Endothelial cell of umbilical vein (primary cell): ENCODE measurements at regions not wholly inside any gene's neighbourhood (a gene's known extent, or its start where the extent isn't known, plus 50 kb on each side); places are given as distances from the start of the nearest gene placed in this dataset.

Experiments used
- BruUV-seq: library from RNA; stranded (reverse); fragments of 400-500 nt; replicated peaks from 2 replicates; lab custom pipeline; 2021; lab: Mats Ljungman, UMichigan
- CTCF ChIA-PET: fragments of 300-600, 350-600 bp; sonication (Branson Sonifier 250); formaldehyde crosslinking; loops from one replicate; lab custom pipeline; 2021; ENCODE audit warnings: antibody characterized with exemption, inconsistent platforms; lab: Charles Lee
- POLR2A ChIA-PET: fragments of 300-600, 350-600 bp; sonication (Branson Sonifier 250); formaldehyde crosslinking; loops from one replicate; lab custom pipeline; 2021; ENCODE audit warnings: antibody characterized with exemption, inconsistent platforms; lab: Charles Lee
- DNase-seq: peaks from one replicate; pipeline ENCODE4 v3.0.0-alpha.2; 2011; ENCODE audit warnings: low read depth, low spot score
- FAIRE-seq: peaks from 2 replicates; lab custom pipeline; 2011; peaks lifted over from hg19 to GRCh38; lab: Jason Lieb, UNC
- H2AFZ ChIP-seq: 2 replicates; pipeline ENCODE4 v1.6.0; 2012; ENCODE audit warnings: low read depth, low read length, control low read depth, inconsistent platforms
- H3K27ac ChIP-seq: 2 replicates; pipeline ENCODE4 v1.5.1; 2011; ENCODE audit warnings: low read depth, mild to moderate bottlenecking, control low read depth, low read length, moderate library complexity; ENCODE audit not compliant: insufficient read depth
- H3K27me3 ChIP-seq, 2 experiments: 2 replicates each; pipeline versions ENCODE4 v1.6.0 to v1.6.1; 2011; ENCODE audit warnings: low read length in 2 of 2, mixed read lengths in 1 of 2; ENCODE audit not compliant: control insufficient read depth in 2 of 2, insufficient read depth in 2 of 2
- H3K36me3 ChIP-seq, 2 experiments: 2 replicates in 1 of 2; 3 replicates in 1 of 2; pipeline ENCODE4 v1.5.1; 2011; ENCODE audit warnings: low read length in 2 of 2, mild to moderate bottlenecking in 1 of 2, moderate library complexity in 1 of 2; ENCODE audit not compliant: control insufficient read depth in 2 of 2, insufficient read depth in 2 of 2; ENCODE audit errors: extremely low read depth in 1 of 2
- H3K4me1 ChIP-seq: 3 replicates; pipeline ENCODE4 v1.5.1; 2011; ENCODE audit warnings: mild to moderate bottlenecking, low read length; ENCODE audit not compliant: control insufficient read depth, insufficient read depth; ENCODE audit errors: extremely low read depth
- H3K4me2 ChIP-seq: 2 replicates; pipeline ENCODE4 v1.6.1; 2011; ENCODE audit warnings: low read length, control low read depth, mixed read lengths; ENCODE audit not compliant: insufficient read depth
- H3K4me3 ChIP-seq, 3 experiments: fragments of 200-600 bp in 1 of 3; sonication (generic), shearing (Covaris generic) in 1 of 3; replicated peaks in 1 of 3; 2 replicates each; pipeline ENCODE4 v1.5.1; 2011 to 2016; ENCODE audit warnings: control low read depth in 3 of 3, low read length in 3 of 3, mild to moderate bottlenecking in 2 of 3, inconsistent platforms in 1 of 3, low read depth in 1 of 3, moderate library complexity in 1 of 3; ENCODE audit not compliant: insufficient read depth in 1 of 3
- H3K79me2 ChIP-seq: 2 replicates; pipeline ENCODE4 v1.6.0; 2012; ENCODE audit warnings: low read length, inconsistent platforms; ENCODE audit not compliant: control insufficient read depth, insufficient read depth
- H3K9ac ChIP-seq: replicated peaks from 2 replicates; pipeline ENCODE3; 2011; ENCODE audit warnings: low read length, control low read depth; ENCODE audit not compliant: insufficient read depth; ENCODE audit errors: extremely low read depth
- H3K9me1 ChIP-seq: replicated peaks from 3 replicates; pipeline ENCODE4 v1.6.0; 2011; ENCODE audit warnings: mild to moderate bottlenecking, low read length; ENCODE audit not compliant: control insufficient read depth, insufficient read depth; ENCODE audit errors: extremely low read depth
- H3K9me3 ChIP-seq: replicated peaks from 2 replicates; pipeline ENCODE4 v1.5.1; 2012; ENCODE audit warnings: low read length, inconsistent platforms; ENCODE audit not compliant: control insufficient read depth, insufficient read depth
- H4K20me1 ChIP-seq: replicated peaks from 2 replicates; pipeline ENCODE3; 2011; ENCODE audit warnings: mild to moderate bottlenecking, low read length; ENCODE audit not compliant: control insufficient read depth, insufficient read depth; ENCODE audit errors: extremely low read depth
- CTCF ChIP-seq, 2 donors: IDR thresholded peaks; 1 replicate in 1 of 2; 2 replicates in 1 of 2; pipeline ENCODE4 v1.5.1; 2011; ENCODE audit warnings: low read length in 2 of 2, mild to moderate bottlenecking in 2 of 2, moderate library complexity in 2 of 2, control low read depth in 1 of 2, inconsistent platforms in 1 of 2, low read depth in 1 of 2; ENCODE audit not compliant: insufficient read depth in 1 of 2; ENCODE audit errors: extremely low read depth in 1 of 2
- EZH2 ChIP-seq: IDR thresholded peaks from 2 replicates; pipeline ENCODE4 v1.6.1; 2012; ENCODE audit warnings: borderline replicate concordance, low read depth, mild to moderate bottlenecking, moderate library complexity, low read length, inconsistent platforms; ENCODE audit not compliant: severe bottlenecking
- FOS ChIP-seq: IDR thresholded peaks from 2 replicates; pipeline ENCODE4 v1.6.1; 2011; ENCODE audit warnings: mild to moderate bottlenecking, low read length, moderate library complexity, borderline replicate concordance; ENCODE audit not compliant: insufficient read depth
- GATA2 ChIP-seq: IDR thresholded peaks from 2 replicates; pipeline ENCODE4 v1.7.0; 2011; ENCODE audit warnings: low read depth, mild to moderate bottlenecking, moderate library complexity, mixed read lengths, low read length; ENCODE audit not compliant: insufficient read length, insufficient read depth
- JUN ChIP-seq: IDR thresholded peaks from 2 replicates; pipeline ENCODE4 v1.6.1; 2011; ENCODE audit warnings: borderline replicate concordance, low read depth; ENCODE audit not compliant: insufficient read length, insufficient read depth
- MYC ChIP-seq: IDR thresholded peaks from one replicate; pipeline ENCODE4 v1.6.1; 2011; ENCODE audit warnings: mild to moderate bottlenecking, low read depth, low read length
- POLR2A ChIP-seq: IDR thresholded peaks from 2 replicates; pipeline ENCODE4 v1.6.1; 2012; ENCODE audit warnings: low read depth, mild to moderate bottlenecking, control low read depth, low read length
- POLR2AphosphoS5 ChIP-seq: IDR thresholded peaks from 2 replicates; pipeline ENCODE4 v1.6.1; 2012; ENCODE audit warnings: low read depth, mild to moderate bottlenecking, control low read depth, low read length, moderate library complexity; ENCODE audit not compliant: insufficient read depth
- dilution Hi-C: fragments of 300-500 bp; cut with MboI; formaldehyde crosslinking; loops from one replicate; pipeline ENCODE4 v1.15.0; 2019; ENCODE audit warnings: low sequenced_read_pairs; ENCODE audit not compliant: extremely low pct_ligation_motif_present
- intact Hi-C: fragments of 100-400 bp; cut with micrococcal nuclease; formaldehyde crosslinking; loops from one replicate; pipeline ENCODE4 v1.10.0; 2022
- TF ChIP-seq, protein P1 (sequence below): IDR thresholded peaks from 2 replicates; pipeline ENCODE4 v1.6.1; 2011; ENCODE audit not compliant: insufficient read depth, insufficient read length

DNA sequence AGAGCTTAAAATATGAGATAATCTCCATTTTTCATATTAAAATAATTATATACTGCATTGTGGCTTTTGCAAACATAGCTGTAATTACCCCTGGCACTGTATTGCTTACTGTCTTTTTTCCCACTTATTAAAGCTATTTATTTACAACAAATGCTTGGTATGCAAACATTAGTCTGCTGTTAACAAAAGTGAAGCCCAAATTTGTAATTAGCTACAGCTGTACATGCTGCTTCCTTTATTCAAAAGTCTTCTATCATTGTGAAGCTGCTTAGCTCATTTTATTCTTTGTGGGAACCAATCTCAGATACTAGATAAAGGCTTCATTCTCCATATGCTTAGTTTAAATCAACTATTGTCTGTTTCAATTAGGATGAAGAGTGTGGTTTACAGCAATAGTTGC is 425.8 kb upstream of the FOXG1 start:
- no TSS peak for BruUV-seq
- CTCF ChIA-PET, result interaction anchor here (0.9 kb wide), 1 partner anchor 15 kb away, joined by 3 read pairs; no protein-coding TSS in a partner anchor
- Histone ChIP-seq H3K27ac (no peak overlapping the region), H4K20me1 (no peaks in the 10 kb centered on the region), H2AFZ (no peak overlapping the region), H3K27me3 (no peaks in the 10 kb centered on the region), H3K9ac (no peak overlapping the region), H3K79me2 (no peaks in the 10 kb centered on the region), H3K9me3 (no peaks in the 10 kb centered on the region), H3K4me2 (no peak overlapping the region), H3K36me3 (no peaks in the 10 kb centered on the region), H3K4me3 (no peak overlapping the region), H3K4me1 (no peaks in the 10 kb centered on the region), H3K9me1 (no peaks in the 10 kb centered on the region)
- POLR2A ChIA-PET, result interaction anchor here (0.5 kb wide), 1 partner anchor 347 kb away, joined by 6 read pairs; no protein-coding TSS in a partner anchor
- dilution Hi-C loops, result no loop called here
- DNase-seq, result no peak
- intact Hi-C loops, result no loop called here
- TF ChIP-seq, protein P1, sequence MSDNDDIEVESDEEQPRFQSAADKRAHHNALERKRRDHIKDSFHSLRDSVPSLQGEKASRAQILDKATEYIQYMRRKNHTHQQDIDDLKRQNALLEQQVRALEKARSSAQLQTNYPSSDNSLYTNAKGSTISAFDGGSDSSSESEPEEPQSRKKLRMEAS, result no peak
- no peak for TF ChIP-seq MYC
- TF ChIP-seq POLR2A, result no peak
- no peak for TF ChIP-seq JUN
- TF ChIP-seq POLR2AphosphoS5, result no peak
- TF ChIP-seq CTCF (IDR thresholded peaks at IDR 0.05; ENCODE audit: extremely low read depth in 1 of 2, insufficient read depth in 1 of 2, low read depth in 1 of 2, low read length in 2 of 2), result no peak
- no peak for TF ChIP-seq EZH2
- no peak for TF ChIP-seq GATA2
- TF ChIP-seq FOS, result no peak
- FAIRE-seq, result no peak
